ENCODE measurements at regions not wholly inside any gene's neighbourhood (a gene's known extent, or its start where the extent isn't known, plus 50 kb on each side); places are given as distances from the start of the nearest gene placed in this dataset.

- no peak for DNase-seq
Observed at GRCh38 chr14:101463566-101464171, 97.6 kb upstream of the DIO3 start.

- no peak for DNase-seq
Observed at GRCh38 chr14:101464310-101464983, 96.8 kb upstream of the DIO3 start.

DNA sequence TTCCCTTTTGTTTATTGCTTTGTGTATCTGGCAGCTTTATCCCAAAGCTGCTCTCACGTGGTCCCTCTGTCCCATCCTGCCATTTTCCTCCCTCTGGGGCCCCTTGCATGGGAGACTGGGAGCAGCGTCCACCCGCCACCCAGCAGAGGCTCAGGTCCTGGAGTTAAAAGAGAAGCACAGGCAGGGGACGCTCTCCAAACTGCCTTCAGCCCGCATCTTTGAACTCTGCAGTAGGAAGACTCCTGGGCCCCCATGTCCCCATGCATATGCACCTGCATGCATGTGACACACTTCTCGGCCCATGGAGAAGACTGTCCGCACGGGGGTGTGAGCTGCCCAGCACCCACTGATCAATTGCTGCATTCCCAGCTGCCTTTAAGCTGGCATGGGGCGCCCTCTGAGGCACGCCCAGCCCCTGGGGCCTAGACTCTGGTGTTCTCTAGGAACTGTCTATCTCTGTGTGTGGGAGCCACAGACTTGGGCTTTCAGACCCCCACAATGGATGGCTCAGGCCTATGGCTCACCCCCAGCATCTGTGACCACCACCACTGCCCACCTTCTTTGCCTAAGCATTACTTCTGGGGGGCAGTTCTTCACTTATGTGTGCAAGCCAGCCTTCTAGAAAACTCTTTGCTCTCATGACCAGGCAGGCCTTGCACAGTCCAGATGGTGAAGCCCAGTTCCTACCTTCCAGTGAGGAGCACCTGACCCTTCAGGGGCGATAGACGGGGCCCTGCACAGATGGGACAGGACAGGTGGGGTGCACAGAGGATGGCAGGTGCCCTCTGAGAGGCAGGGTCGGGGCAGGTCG, 96.1 kb upstream of the DIO3 start:
- no peak for DNase-seq

DNA sequence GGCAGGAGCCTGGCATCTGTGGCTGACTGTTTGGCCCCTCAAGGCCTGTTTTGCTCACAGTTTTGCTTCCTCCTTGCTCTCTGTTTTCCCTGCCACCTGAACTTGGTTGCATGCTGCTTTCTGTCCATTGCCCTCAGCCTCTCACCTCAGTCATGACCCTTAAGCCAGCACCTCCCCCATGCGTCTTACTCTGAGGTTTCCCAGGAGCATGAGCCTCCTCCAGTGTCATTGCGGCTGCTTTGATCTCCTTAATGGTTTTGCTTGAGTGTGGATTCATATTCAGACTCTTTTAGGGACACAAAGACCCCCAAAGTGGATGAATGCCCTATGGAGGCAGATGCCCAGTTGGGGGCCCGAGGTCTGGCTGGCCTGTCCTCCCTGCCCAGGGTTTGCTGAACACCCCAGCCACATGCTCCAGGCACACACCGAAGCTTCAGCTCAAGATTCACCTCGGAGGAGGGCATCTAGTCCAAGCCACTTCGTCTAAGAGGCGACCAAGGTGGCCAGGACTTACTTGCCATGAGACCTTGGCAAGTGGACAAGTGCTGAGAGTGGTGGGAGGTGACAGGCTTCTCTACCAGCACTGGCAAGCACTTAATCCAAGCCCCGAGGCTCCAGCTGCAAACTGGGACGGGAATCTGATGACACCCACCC, 95.4 kb upstream of the DIO3 start:
- DNase-seq: no peak

- DNase-seq: no peak
Observed at GRCh38 chr14:101466456-101467180, 94.7 kb upstream of the DIO3 start.

DNA sequence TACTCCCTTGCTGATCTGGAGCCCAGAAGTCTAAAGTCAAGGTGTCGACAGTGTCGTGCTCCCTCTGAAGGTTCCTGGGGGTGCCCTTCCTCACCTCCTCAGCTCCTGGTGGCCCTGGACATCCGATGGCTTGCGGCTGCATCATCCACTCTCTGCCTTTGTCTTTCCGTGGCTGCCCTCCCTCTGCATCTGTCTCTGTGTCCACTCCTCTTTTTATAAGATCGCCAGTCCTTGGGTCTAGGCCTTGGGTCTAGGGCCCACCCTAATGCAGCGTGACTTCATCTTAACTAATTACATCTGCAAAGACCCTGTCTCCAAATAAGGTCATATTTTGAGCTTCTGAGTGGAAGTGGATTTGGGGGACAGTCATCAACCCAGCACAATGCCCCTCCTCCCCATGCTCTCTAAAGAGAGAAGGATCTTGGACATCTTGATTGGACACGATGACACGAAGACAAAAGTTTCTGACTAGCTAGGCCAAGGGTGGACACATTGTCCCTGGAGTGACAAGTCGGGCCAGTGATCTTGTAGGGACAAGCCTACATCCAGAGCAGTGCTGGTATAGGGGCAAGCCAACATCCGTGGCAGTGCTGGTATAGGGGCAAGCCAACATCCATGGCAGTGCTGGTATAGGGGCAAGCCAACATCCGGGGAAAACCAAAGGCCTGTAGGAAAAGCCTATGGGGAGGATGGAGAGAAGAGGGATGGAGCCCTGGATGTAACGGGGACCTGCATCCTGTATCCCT, 93.9 kb upstream of the DIO3 start:
- no peak for DNase-seq

- no peak for DNase-seq
Observed at GRCh38 chr14:101469382-101470247, 91.7 kb upstream of the DIO3 start.

DNA sequence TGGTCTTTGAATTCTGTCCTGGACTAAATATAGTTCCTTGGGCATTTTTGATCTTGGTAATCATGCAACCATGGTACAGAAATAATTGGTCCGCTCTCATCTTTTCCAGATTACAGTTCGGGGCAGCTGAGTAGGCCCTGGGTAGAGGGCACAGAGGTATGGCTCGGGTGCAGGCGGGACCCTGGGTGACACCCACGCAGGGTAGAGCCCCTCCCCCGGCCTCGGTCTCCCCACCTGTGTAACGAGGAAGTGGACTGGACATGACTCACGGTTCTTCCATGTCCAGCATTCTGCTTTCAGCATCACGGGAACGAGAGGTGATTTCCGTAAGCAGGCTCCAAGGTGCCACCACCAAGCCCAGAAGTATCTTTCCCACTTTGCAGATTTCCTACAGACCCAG, 91.0 kb upstream of the DIO3 start:
- no peak for DNase-seq

GRCh38 chr14:101471723-101472517, 89.4 kb upstream of the DIO3 start:
- DNase-seq: no peak

- no peak for DNase-seq
Observed at GRCh38 chr14:101472518-101472849, 88.8 kb upstream of the DIO3 start.

GRCh38 chr14:101473045-101473729, 88.1 kb upstream of the DIO3 start:
- no peak for DNase-seq

DNA sequence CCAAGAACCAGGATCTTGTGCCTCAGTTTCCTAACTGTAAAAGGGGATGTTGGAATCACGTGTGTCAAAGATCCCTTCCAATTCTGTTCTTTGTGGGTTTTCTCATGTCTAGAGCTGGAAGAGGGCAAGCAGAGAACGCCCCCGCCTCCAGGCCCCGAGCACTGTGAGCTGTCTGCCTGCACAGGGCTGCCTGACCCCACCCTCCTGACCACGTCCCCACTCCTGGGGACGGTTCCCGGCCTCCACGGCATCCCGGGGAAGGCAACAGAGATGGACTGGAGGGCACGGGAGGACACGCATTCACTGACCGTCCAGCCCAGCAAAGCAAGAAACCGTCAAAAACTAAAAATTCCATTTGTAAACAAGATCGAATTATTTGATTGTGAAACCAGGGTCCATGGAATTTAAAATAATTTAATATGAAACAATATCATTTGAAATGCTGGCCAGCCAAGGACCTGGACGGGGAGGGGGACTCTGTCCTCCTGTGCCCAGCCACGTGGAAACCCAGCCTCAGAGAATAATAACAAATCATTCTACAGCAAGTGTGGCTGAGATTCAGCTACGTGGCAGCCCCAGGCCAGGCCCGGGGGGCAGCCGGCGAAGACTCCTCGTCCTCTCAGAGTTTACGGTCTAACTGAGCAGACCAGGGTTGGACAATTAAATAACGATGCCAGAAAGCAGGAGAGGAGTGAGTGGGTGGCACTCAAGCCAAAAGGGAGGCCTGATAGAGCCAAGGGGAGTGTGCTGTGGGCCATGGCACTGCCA, 87.3 kb upstream of the DIO3 start:
- DNase-seq: no peak

DNA sequence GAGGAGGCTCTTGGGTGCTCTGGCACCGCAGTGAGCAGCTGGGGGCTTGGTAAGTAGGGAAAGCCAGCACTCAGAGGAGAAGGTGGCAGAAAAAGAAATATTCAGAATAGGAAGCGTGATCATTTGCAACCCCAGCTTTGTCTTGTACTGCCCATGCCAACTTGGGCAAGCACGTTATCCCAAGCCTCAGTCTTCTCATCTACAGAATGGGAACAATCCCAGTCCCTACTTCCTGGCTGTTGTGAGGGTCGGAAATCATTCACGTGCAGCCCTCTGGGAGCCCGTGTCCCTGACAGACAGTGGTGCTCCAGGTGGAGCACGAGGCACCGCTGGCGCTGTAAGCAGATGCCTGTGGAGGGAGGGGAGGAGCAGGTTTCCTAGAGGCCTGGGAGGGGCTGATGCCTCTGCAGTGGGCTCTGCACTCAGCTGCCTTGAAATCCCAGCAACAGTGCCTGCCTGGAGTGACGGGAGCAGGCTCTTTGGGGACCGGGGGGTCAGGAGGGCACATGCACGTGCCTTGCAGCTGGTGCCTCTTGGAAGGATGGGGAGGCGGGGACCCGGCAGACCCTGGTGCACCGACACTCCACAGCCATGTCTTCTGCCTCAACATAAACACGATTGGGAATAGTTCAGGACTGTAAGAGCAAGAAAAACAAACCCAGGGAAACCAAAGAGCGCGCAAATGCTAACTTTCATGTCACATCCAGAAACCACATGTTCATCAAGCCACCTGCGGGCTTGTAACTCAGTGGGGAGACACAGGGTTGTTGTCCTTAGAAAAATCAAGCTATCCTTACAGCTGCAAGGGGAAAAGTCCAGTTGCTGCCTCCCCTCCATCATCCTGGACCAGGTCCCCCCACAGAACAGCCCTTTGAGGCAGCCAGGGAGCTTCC, 86.5 kb upstream of the DIO3 start:
- no peak for DNase-seq

DNA sequence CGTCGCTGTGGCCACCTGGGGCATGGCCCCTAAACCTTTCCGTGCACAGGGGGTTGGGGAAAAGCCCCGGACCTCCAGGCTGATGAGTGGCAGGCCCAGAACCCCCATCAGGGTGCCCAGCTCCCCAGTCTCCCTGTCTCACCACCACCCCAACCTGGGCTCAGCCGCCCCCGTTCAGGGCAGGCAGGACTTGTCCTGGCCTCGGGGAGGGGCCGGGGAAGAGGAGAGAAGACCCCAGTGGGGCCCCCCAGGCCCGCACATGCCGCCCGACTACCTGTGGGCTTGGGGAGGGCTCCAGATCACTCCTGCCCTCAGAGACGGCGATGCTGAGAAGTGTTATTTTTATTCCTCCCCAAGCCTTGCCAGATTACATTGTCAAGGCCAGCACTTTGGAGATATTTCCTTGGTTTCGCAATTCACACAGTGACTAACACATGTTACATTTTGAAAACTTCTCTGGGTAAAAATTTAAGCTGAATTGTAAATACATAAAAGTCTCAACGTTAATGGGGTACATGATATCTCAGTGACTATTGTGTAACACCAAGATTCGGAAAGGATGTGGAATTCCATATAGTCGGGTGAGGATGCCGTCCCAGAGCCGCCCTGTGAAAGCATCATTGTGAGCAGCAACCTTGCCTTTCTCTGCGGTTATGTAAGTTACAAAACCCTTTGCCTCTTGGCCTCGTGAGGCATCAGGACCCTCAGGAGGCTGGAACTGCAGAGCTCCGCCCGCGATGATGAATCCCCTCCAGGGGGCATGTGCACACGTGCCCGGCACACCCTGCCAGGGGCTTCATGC, 85.6 kb upstream of the DIO3 start:
- DNase-seq: no peak

DNA sequence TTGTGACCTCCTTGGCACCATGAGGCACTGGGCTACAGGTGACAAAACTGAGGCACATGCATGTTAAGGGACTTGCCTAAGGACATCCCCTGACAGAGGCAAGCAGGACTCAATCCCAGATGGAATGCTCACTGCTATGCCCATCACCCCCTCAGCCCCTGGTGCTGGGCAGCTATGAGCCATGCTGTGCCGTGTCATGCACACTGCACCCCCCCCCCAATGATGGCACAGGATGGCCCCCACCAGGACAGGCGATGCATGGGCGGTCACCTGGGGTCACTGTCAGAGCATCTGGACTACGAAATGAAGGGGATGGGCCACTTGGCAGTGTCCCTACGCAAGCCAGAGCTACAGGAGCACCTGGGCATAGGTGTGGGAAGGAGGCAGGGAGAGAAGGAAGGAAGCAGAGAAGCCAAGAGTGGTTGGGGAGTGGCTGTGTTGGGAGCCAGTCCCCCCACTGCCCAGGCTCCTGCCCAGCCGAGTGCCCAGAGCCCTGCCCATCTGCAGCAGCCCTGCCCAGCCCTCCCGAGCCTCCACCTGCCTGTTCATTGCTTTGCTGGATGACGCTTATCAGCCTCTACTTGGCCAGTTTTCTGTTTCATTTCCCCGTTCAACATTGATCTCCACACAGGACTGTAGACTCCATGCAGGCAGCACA, 84.9 kb upstream of the DIO3 start:
- DNase-seq: no peak

- peak; percentile 85 for DNase-seq
Observed at GRCh38 chr14:101476916-101477553, 84.3 kb upstream of the DIO3 start.

All from NCI-H2171 (cell line).